Psoas muscle (tissue), 7 donors: ENCODE measurements at regions not wholly inside any gene's neighbourhood (a gene's known extent, or its start where the extent isn't known, plus 50 kb on each side); places are given as distances from the start of the nearest gene placed in this dataset.

Source experiments
- ATAC-seq, 4 donors: fragments of 200-7000 bp; cut with Tn5 transposase; one replicate each; pipeline ENCODE4 v1.9.1; 2020; ENCODE audit warnings: moderate library complexity in 3 of 4, mild to moderate bottlenecking in 2 of 4
- DNase-seq, 2 donors: peaks; one replicate each; pipeline ENCODE4 v3.0.0-alpha.2; 2020
- H3K27ac ChIP-seq: fragments of 200-600 bp; one replicate; pipeline ENCODE4 v1.8.0; 2022
- H3K27me3 ChIP-seq, 3 donors: fragments of 200-600 bp in 1 of 3; one replicate each; pipeline versions ENCODE4 v1.6.1 to v1.8.0; 2013 to 2022; ENCODE audit warnings: low read length in 2 of 3, mild to moderate bottlenecking in 2 of 3, moderate library complexity in 1 of 3; ENCODE audit not compliant: insufficient read depth in 3 of 3
- H3K36me3 ChIP-seq, 2 donors: fragments of 200-600 bp in 1 of 2; one replicate each; pipeline versions ENCODE4 v1.6.1 to v1.8.0; 2013 to 2022; ENCODE audit warnings: low read depth in 1 of 2, mild to moderate bottlenecking in 1 of 2, moderate library complexity in 1 of 2; ENCODE audit not compliant: insufficient read depth in 1 of 2
- H3K4me1 ChIP-seq: fragments of 200-600 bp; one replicate; pipeline ENCODE4 v1.8.0; 2022
- H3K4me3 ChIP-seq: fragments of 200-600 bp; one replicate; pipeline ENCODE4 v1.8.0; 2022; ENCODE audit warnings: mild to moderate bottlenecking
- H3K9me3 ChIP-seq: fragments of 200-600 bp; one replicate; pipeline ENCODE4 v1.8.0; 2022
- WGBS, 3 donors: extraction: QIAGEN DNeasy Blood & Tissue Kit; methylation state at CpG; one replicate each; pipeline versions ENCODE4 v1.1.6 to v1.1.7; 2013; 5-methylcytosine and 5-hydroxymethylcytosine counted together
- intact Hi-C, 2 donors: fragments of 100-400 bp; cut with DNase I; formaldehyde crosslinking; loops; one replicate each; pipeline versions ENCODE4 v1.11.0 to v1.14.2; 2022
- TF ChIP-seq, protein P1 (sequence below): fragments of 200-600 bp; IDR thresholded peaks from one replicate; pipeline ENCODE4 v1.8.0; 2022; ENCODE audit warnings: antibody characterized with exemption
- donor health status: healthy with polysubstance abuse.
- donor health status: DM: no; HTN: no; CAD: no; lungs with moderate emphysema.
- donor health status: Bipolar disorder and iron deficiency.
- donor health status: healthy.
- donor health status: DM: yes; HTN: yes; CAD: no.
- donor health status: DM: no; HTN: no; CAD: no.
- donor health status: DM: yes; HTN: yes; CAD: no.

DNA sequence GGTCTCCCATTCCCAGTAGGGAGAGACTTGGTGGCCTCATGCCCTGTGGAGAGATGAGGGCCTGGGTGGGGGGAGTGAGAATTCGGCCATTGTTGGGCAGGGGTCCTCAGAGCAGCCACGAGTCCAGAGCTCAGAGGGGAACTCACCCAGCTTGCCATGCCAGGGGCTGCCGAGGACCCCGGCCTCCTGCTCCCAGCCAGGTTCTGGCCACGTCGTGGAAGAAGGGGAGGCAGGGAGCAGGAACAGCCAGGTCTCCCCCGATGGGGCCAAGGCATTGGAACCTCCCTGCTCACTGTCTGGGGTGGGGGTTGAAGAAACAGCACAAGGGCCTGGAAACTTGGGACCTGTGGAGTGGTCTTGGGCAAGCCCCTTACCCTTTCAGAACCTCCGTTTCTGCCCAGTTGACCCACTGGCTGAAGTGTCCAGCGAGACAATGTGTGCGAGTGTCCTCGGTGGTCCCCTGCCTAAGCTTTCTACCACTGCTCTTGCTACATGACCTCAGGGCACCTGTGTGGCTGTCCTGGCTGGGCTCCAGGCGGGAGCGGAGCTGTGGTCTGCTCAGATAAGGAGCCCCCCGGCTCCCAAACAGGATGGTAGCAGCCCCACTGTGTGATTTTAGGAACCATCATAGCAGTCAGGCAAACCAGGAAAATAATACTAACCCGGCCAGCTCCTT is 74.7 kb upstream of the WNT11 start:
- Histone ChIP-seq H3K36me3 (no peaks in the 10 kb centered on the region), H3K9me3 (no peaks in the 10 kb centered on the region), H3K27ac (no peak overlapping the region), H3K4me3 (no peak overlapping the region), H3K27me3 (no peaks in the 10 kb centered on the region), H3K4me1 (no peaks in the 10 kb centered on the region)
- TF ChIP-seq, protein P1, sequence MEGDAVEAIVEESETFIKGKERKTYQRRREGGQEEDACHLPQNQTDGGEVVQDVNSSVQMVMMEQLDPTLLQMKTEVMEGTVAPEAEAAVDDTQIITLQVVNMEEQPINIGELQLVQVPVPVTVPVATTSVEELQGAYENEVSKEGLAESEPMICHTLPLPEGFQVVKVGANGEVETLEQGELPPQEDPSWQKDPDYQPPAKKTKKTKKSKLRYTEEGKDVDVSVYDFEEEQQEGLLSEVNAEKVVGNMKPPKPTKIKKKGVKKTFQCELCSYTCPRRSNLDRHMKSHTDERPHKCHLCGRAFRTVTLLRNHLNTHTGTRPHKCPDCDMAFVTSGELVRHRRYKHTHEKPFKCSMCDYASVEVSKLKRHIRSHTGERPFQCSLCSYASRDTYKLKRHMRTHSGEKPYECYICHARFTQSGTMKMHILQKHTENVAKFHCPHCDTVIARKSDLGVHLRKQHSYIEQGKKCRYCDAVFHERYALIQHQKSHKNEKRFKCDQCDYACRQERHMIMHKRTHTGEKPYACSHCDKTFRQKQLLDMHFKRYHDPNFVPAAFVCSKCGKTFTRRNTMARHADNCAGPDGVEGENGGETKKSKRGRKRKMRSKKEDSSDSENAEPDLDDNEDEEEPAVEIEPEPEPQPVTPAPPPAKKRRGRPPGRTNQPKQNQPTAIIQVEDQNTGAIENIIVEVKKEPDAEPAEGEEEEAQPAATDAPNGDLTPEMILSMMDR, result no peak
- DNase-seq (no peak), ATAC-seq (no peak)
- intact Hi-C loops, result no loop called here
- WGBS, 3 donors, result 85 to 92% (median 85%) methylated on average over 15 of the region's 15 CpGs

DNA sequence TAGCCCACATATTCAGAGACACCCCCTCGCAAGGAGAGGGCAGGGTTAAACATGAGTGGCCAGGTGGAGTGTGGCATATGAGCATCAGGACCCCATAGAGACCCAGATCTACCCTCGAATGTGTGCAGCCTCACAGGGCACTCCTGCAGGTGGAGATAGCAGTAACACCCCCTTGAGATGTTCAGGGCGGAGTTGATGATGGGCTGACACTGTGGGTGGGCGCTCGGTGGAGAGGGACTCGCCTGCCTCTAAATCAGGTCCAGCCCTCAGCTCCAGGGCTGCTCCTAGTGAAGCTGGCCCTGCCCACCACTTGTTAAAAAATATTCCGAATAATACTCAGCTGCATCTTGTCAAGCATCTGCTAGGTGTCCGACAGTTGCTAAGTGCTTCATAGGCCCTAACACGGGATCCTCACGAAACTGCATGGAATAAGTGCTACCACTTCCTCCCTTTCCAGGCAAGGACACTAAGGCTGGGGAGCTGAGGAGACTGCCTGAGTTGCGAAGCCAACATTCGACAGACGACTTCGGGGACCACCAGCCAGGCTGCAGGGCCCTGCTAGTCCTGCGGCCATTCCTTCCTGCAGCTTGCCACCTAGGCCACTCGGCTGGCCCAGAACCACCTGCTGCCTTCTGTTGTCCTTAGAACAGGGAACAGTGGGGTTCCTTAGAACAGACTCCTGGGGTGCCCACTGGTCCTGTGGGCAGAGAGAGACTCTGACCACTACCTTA is 74.0 kb upstream of the WNT11 start:
- no peaks in the 10 kb centered on the region for H3K4me1 ChIP-seq
- ATAC-seq, result no peak
- no peak overlapping the region for H3K27ac ChIP-seq
- intact Hi-C loops, result no loop called here
- no peaks in the 10 kb centered on the region for H3K9me3 ChIP-seq
- no peak for DNase-seq
- 77 to 85% (median 83%) methylated on average over 16 of the region's 16 CpGs for WGBS, 3 donors
- H3K27me3 ChIP-seq, result no peaks in the 10 kb centered on the region
- TF ChIP-seq, protein P1, result no peak
- no peaks in the 10 kb centered on the region for H3K36me3 ChIP-seq
- no peak overlapping the region for H3K4me3 ChIP-seq

DNA sequence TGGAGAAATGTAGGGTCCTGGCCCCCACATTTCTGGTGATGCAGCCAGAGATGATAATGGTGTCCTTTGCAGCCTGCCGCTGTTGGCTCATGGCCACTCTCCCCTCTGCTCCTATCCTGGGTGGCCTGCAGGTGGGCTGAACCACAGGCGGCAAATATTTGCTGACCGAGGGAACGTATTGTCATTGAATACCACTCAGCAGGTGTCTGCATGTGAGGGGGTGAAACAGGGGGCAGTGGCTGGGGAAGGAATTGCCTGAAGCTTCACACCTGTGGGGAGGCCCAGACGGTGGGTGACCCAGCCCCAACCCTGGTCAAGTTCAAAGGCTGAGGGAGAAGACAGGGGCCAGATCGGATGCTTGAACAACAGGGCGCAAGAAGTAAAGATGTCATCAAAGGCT is 73.3 kb upstream of the WNT11 start:
- WGBS, 3 donors, result 71 to 86% (median 78%) methylated on average over 7 of the region's 7 CpGs
- no peak overlapping the region for H3K4me3 ChIP-seq
- H3K27ac ChIP-seq, result no peak overlapping the region
- no peak for ATAC-seq
- no peaks in the 10 kb centered on the region for H3K9me3 ChIP-seq
- no peak for DNase-seq
- H3K36me3 ChIP-seq, result no peaks in the 10 kb centered on the region
- intact Hi-C loops, result no loop called here
- H3K4me1 ChIP-seq, result no peaks in the 10 kb centered on the region
- no peaks in the 10 kb centered on the region for H3K27me3 ChIP-seq
- TF ChIP-seq, protein P1, result no peak

DNA sequence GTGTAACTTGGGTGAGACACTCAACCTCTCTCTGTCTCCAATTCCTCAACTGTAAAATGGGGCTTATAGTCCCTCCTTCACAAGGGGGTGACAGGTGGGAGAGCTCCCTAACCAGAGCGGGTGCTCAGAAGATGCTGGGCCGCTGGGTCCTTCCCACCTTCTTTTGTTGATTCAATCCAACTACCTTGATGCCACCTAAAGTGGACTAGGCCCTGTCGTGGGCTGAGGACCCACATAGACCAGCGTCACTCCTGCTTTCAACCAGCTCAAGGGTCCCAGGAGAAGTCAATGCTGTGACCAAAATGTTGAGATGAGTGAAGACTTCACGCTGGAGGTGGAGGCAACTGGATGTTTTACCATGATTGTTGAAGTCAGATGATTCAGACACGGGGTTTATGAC is 72.7 kb upstream of the WNT11 start:
- TF ChIP-seq, protein P1, result no peak
- Histone ChIP-seq H3K27ac (no peak overlapping the region), H3K4me3 (no peak overlapping the region), H3K36me3 (no peaks in the 10 kb centered on the region), H3K27me3 (no peaks in the 10 kb centered on the region), H3K9me3 (no peaks in the 10 kb centered on the region), H3K4me1 (no peaks in the 10 kb centered on the region)
- 93 to 96% (median 94%) methylated on average over 6 of the region's 6 CpGs for WGBS, 3 donors
- intact Hi-C loops, result no loop called here
- ATAC-seq (no peak), DNase-seq (no peak)
